Right cardiac atrium (tissue), 5 donors: ENCODE measurements at regions not wholly inside any gene's neighbourhood (a gene's known extent, or its start where the extent isn't known, plus 50 kb on each side); places are given as distances from the start of the nearest gene placed in this dataset.
"Not testable (repeated sequence)": the region's sequence is repeated elsewhere in the genome, so short reads cannot be mapped to it uniquely, and the experiment has no call there.

Experiments
- ATAC-seq, 2 donors: fragments of 200-7000 bp; cut with Tn5 transposase; one replicate each; pipeline versions ENCODE4 v1.8.0 to v1.9.1; 2020; ENCODE audit warnings: moderate library complexity in 2 of 2, mild to moderate bottlenecking in 1 of 2
- DNase-seq, 3 donors: peaks; one replicate each; pipeline ENCODE4 v3.0.0-alpha.2; 2020
- H3K27ac ChIP-seq: one replicate; pipeline ENCODE4 v1.5.1; 2013; ENCODE audit warnings: mild to moderate bottlenecking, low read length, control low read depth, moderate library complexity
- H3K27me3 ChIP-seq: one replicate; pipeline ENCODE4 v1.6.1; 2013; ENCODE audit not compliant: control insufficient read depth, insufficient read depth
- H3K4me1 ChIP-seq: one replicate; pipeline ENCODE4 v1.6.1; 2013; ENCODE audit warnings: low read length; ENCODE audit not compliant: control insufficient read depth, insufficient read depth
- H3K4me3 ChIP-seq: one replicate; pipeline ENCODE4 v1.5.1; 2013; ENCODE audit warnings: low read length, control low read depth
- H3K9me3 ChIP-seq: one replicate; pipeline ENCODE4 v1.6.1; 2013; ENCODE audit warnings: low read length; ENCODE audit not compliant: control insufficient read depth
- WGBS: extraction: QIAGEN DNeasy Blood & Tissue Kit; methylation state at CpG from one replicate; pipeline ENCODE4 v1.1.7; 2013; 5-methylcytosine and 5-hydroxymethylcytosine counted together
- intact Hi-C, 4 donors: fragments of 100-400 bp; cut with DNase I; formaldehyde crosslinking; loops; one replicate each; pipeline versions ENCODE4 v1.11.0 to v1.14.0; 2022 to 2023
- donor health status: healthy with polysubstance abuse.
- donor health status: DM: no; HTN: yes; CAD: no.
- donor health status: DM: no; HTN: no; CAD: no.
- donor health status: DM: no; HTN: yes; CAD: no; lungs with severe emphysema.
- donor health status: DM: yes; HTN: yes; CAD: no.

- no peaks in the 10 kb centered on the region for H3K27me3 ChIP-seq
- DNase-seq (no peak), ATAC-seq (no peak)
- H3K4me3 ChIP-seq = no peak overlapping the region
- no peaks in the 10 kb centered on the region for H3K9me3 ChIP-seq
- 58% methylated on average over 2 of the region's 2 CpGs for WGBS
- intact Hi-C loops = no loop called here
- H3K27ac ChIP-seq = no peak overlapping the region
- peaks cover 3% of the 10 kb centered on the region for H3K4me1 ChIP-seq
Measured at GRCh38 chr5:111960476-111961215, 203.7 kb upstream of the NREP start.

- DNase-seq (no peak), ATAC-seq (no peak)
- peaks cover 3% of the 10 kb centered on the region for H3K4me1 ChIP-seq
- WGBS = 83% methylated on average over 1 of the region's 1 CpG
- no peaks in the 10 kb centered on the region for H3K27me3 ChIP-seq
- no peak overlapping the region for H3K27ac ChIP-seq
- H3K4me3 ChIP-seq = no peak overlapping the region
- intact Hi-C loops = no loop called here
- H3K9me3 ChIP-seq = no peaks in the 10 kb centered on the region
Measured at GRCh38 chr5:111958851-111959250, 201.9 kb upstream of the NREP start.

GRCh38 chr5:111956765-111957164, 199.8 kb upstream of the NREP start:
- H3K4me1 ChIP-seq, intact Hi-C loops, ATAC-seq, H3K9me3 ChIP-seq, DNase-seq, H3K27ac ChIP-seq, H3K4me3 ChIP-seq, H3K27me3 ChIP-seq: not testable (repeated sequence)
- WGBS = 97% methylated on average over 3 of the region's 3 CpGs

GRCh38 chr5:111954516-111955395, 197.8 kb upstream of the NREP start:
- H3K27ac ChIP-seq = no peak overlapping the region
- ATAC-seq = no peak
- no peaks in the 10 kb centered on the region for H3K4me1 ChIP-seq
- intact Hi-C loops = no loop called here
- 54% methylated on average over 3 of the region's 3 CpGs for WGBS
- no peak for DNase-seq
- no peaks in the 10 kb centered on the region for H3K9me3 ChIP-seq
- H3K27me3 ChIP-seq = no peaks in the 10 kb centered on the region
- H3K4me3 ChIP-seq = no peak overlapping the region

- Histone ChIP-seq H3K4me1 (no peaks in the 10 kb centered on the region), H3K9me3 (no peaks in the 10 kb centered on the region), H3K27ac (no peak overlapping the region), H3K27me3 (no peaks in the 10 kb centered on the region), H3K4me3 (no peak overlapping the region)
- ATAC-seq = no peak
- intact Hi-C loops = no loop called here
- WGBS = 72% methylated on average over 4 of the region's 4 CpGs
- DNase-seq = no peak
Measured at GRCh38 chr5:111953351-111954127, 196.5 kb upstream of the NREP start.

GRCh38 chr5:111952555-111952954, 195.6 kb upstream of the NREP start:
- WGBS = 87% methylated on average over 2 of the region's 2 CpGs
- Histone ChIP-seq H3K4me1 (no peaks in the 10 kb centered on the region), H3K4me3 (no peak overlapping the region), H3K9me3 (no peaks in the 10 kb centered on the region), H3K27ac (no peak overlapping the region), H3K27me3 (no peaks in the 10 kb centered on the region)
- intact Hi-C loops = no loop called here
- ATAC-seq (no peak), DNase-seq (no peak)

- ATAC-seq = no peak
- 92% methylated on average over 1 of the region's 1 CpG for WGBS
Measured at GRCh38 chr5:111950660-111951059, 193.7 kb upstream of the NREP start.

GRCh38 chr5:111948092-111948841, 191.3 kb upstream of the NREP start:
- Histone ChIP-seq H3K27me3 (no peaks in the 10 kb centered on the region), H3K4me3 (no peak overlapping the region), H3K4me1 (no peaks in the 10 kb centered on the region), H3K9me3 (no peaks in the 10 kb centered on the region), H3K27ac (no peak overlapping the region)
- ATAC-seq (peak; percentile 85 to 89), DNase-seq (no peak)
- WGBS = 49% methylated on average over 4 of the region's 4 CpGs
- intact Hi-C loops = no loop called here

More at GRCh38 chr5:111950660-111951059, 193.7 kb upstream of the NREP start:
- intact Hi-C loops = no loop called here
- DNase-seq = no peak
- no peaks in the 10 kb centered on the region for H3K27me3 ChIP-seq
- H3K4me1 ChIP-seq = no peaks in the 10 kb centered on the region
- no peak overlapping the region for H3K4me3 ChIP-seq
- H3K9me3 ChIP-seq = no peaks in the 10 kb centered on the region
- H3K27ac ChIP-seq = no peak overlapping the region

GRCh38 chr5:111946556-111946955, 189.6 kb upstream of the NREP start:
- no peak overlapping the region for H3K4me3 ChIP-seq
- no peak overlapping the region for H3K27ac ChIP-seq
- DNase-seq = no peak
- 72% methylated on average over 2 of the region's 2 CpGs for WGBS
- no peak for ATAC-seq
- H3K9me3 ChIP-seq = no peaks in the 10 kb centered on the region
- H3K27me3 ChIP-seq = no peaks in the 10 kb centered on the region
- H3K4me1 ChIP-seq = no peaks in the 10 kb centered on the region
- intact Hi-C loops = no loop called here

GRCh38 chr5:111945535-111945934, 188.5 kb upstream of the NREP start:
- Histone ChIP-seq H3K27ac (no peak overlapping the region), H3K27me3 (no peaks in the 10 kb centered on the region), H3K9me3 (no peaks in the 10 kb centered on the region), H3K4me3 (no peak overlapping the region), H3K4me1 (no peaks in the 10 kb centered on the region)
- DNase-seq = no peak
- intact Hi-C loops = no loop called here
- 21% methylated on average over 1 of the region's 1 CpG for WGBS
- no peak for ATAC-seq
